Progenitor cell of endocrine pancreas (in vitro differentiated cells): ENCODE measurements at regions not wholly inside any gene's neighbourhood (a gene's known extent, or its start where the extent isn't known, plus 50 kb on each side); places are given as distances from the start of the nearest gene placed in this dataset.

Experiments used
- DNase-seq: peaks from one replicate; pipeline ENCODE4 v3.0.0; 2021; ENCODE audit warnings: low spot score; ENCODE audit not compliant: unreplicated experiment
- H3K27ac Mint-ChIP-seq: 2 replicates; pipeline ENCODE4 v1.8.0; 2021; ENCODE audit warnings: mild to moderate bottlenecking, moderate library complexity, mixed read lengths
- H3K27me3 Mint-ChIP-seq: 2 replicates; pipeline ENCODE4 v1.8.0; 2021; ENCODE audit warnings: mixed read lengths
- H3K36me3 Mint-ChIP-seq: 2 replicates; pipeline ENCODE4 v1.8.0; 2022; ENCODE audit warnings: mixed read lengths; ENCODE audit not compliant: insufficient read depth
- H3K4me1 Mint-ChIP-seq: 2 replicates; pipeline ENCODE4 v1.8.0; 2021; ENCODE audit warnings: low read depth, mixed read lengths
- H3K4me3 Mint-ChIP-seq: 2 replicates; pipeline ENCODE4 v1.8.0; 2021; ENCODE audit warnings: low read depth, mild to moderate bottlenecking, moderate library complexity, mixed read lengths
- H3K9me3 Mint-ChIP-seq: 2 replicates; pipeline ENCODE4 v1.8.0; 2021; ENCODE audit warnings: low read depth, mixed read lengths
- CTCF ChIP-seq: fragments of 200-600 bp; sonication (generic); IDR thresholded peaks from one replicate; pipeline ENCODE4 v1.5.0; 2021; ENCODE audit warnings: antibody characterized with exemption, mild to moderate bottlenecking; ENCODE audit not compliant: unreplicated experiment

GRCh38 chr16:86093801-86094750 lies 195.1 kb downstream of the IRF8 start:
- Mint-ChIP-seq H3K4me3 (no peak overlapping the region), H3K27me3 (peaks cover 8% of the 10 kb centered on the region), H3K4me1 (peaks cover 7% of the 10 kb centered on the region), H3K27ac (peak overlapping the region; percentile 33), H3K9me3 (peaks cover 3% of the 10 kb centered on the region), H3K36me3 (no peaks in the 10 kb centered on the region)
- DNase-seq, result no peak
- peak; percentile 22 for TF ChIP-seq CTCF

- H3K36me3 Mint-ChIP-seq, result no peaks in the 10 kb centered on the region
- peaks cover 7% of the 10 kb centered on the region for H3K27me3 Mint-ChIP-seq
- H3K4me1 Mint-ChIP-seq, result peaks cover 5% of the 10 kb centered on the region
- H3K9me3 Mint-ChIP-seq, result peaks cover 3% of the 10 kb centered on the region
- H3K27ac Mint-ChIP-seq, result no peak overlapping the region
- no peak for DNase-seq
- H3K4me3 Mint-ChIP-seq, result no peak overlapping the region
- TF ChIP-seq CTCF, result no peak
These were observed 196.3 kb downstream of the IRF8 start for GRCh38 chr16:86095131-86095752.

- DNase-seq, result no peak
- TF ChIP-seq CTCF, result no peak
- Mint-ChIP-seq H3K27ac (no peak overlapping the region), H3K4me3 (no peak overlapping the region), H3K27me3 (peaks cover 3% of the 10 kb centered on the region), H3K4me1 (peaks cover 3% of the 10 kb centered on the region), H3K9me3 (peaks cover 3% of the 10 kb centered on the region), H3K36me3 (no peaks in the 10 kb centered on the region)
These were observed 197.0 kb downstream of the IRF8 start for GRCh38 chr16:86095906-86096485.

GRCh38 chr16:86096850-86097249 lies 197.9 kb downstream of the IRF8 start:
- no peak for TF ChIP-seq CTCF
- Mint-ChIP-seq H3K27ac (no peak overlapping the region), H3K36me3 (no peaks in the 10 kb centered on the region), H3K9me3 (peaks cover 3% of the 10 kb centered on the region), H3K27me3 (peaks cover 4% of the 10 kb centered on the region), H3K4me1 (peaks cover 3% of the 10 kb centered on the region), H3K4me3 (no peak overlapping the region)
- no peak for DNase-seq

- H3K27me3 Mint-ChIP-seq, result peaks cover 8% of the 10 kb centered on the region
These were observed 200.4 kb downstream of the IRF8 start for GRCh38 chr16:86099326-86099725.

More at GRCh38 chr16:86099326-86099725, 200.4 kb downstream of the IRF8 start:
- Mint-ChIP-seq H3K4me3 (no peak overlapping the region), H3K36me3 (no peaks in the 10 kb centered on the region), H3K27ac (no peak overlapping the region), H3K9me3 (peaks cover 3% of the 10 kb centered on the region), H3K4me1 (peaks cover 3% of the 10 kb centered on the region)
- no peak for DNase-seq
- no peak for TF ChIP-seq CTCF
